ENCODE measurements at regions not wholly inside any gene's neighbourhood (a gene's known extent, or its start where the extent isn't known, plus 50 kb on each side); places are given as distances from the start of the nearest gene placed in this dataset.

GRCh38 chr16:50458667-50459495, 89.3 kb upstream of the NKD1 start:
- TF ChIP-seq CTCF (conservative IDR thresholded peaks at IDR 0.05 in 1 of 2, IDR thresholded peaks at IDR 0.05 in 1 of 2; ENCODE audit: low read depth in 1 of 2, low read length in 2 of 2) (no peak), EZH2 (IDR thresholded peaks at IDR 0.05; ENCODE audit: low read length, missing control alignments) (no peak)
